SU-DHL-6 (cell line): ENCODE measurements at regions not wholly inside any gene's neighbourhood (a gene's known extent, or its start where the extent isn't known, plus 50 kb on each side); places are given as distances from the start of the nearest gene placed in this dataset.
A peak's percentile ranks its signal among the peaks of the same experiment; 100 is the strongest.

Experiments
- H2AFZ ChIP-seq: fragments of 200-600 bp; sonication (generic); 2 replicates; pipeline ENCODE4 v1.6.1; 2014; ENCODE audit warnings: low read depth, mild to moderate bottlenecking, moderate library complexity, mixed read lengths, antibody characterized with exemption, low read length; ENCODE audit not compliant: severe bottlenecking
- H3F3A ChIP-seq: fragments of 200-600 bp; shearing (Covaris generic); 2 replicates; pipeline ENCODE4 v1.6.0; 2016; ENCODE audit warnings: antibody characterized with exemption, mild to moderate bottlenecking; ENCODE audit not compliant: insufficient read depth
- H3K27ac ChIP-seq: fragments of 200-600 bp; sonication (generic); 2 replicates; pipeline ENCODE4 v1.5.1; 2016; ENCODE audit warnings: low read depth, mild to moderate bottlenecking, low read length, moderate library complexity, mixed read lengths
- H3K27me3 ChIP-seq: fragments of 200-600 bp; sonication (generic), shearing (Covaris generic); 2 replicates; pipeline ENCODE4 v1.6.0; 2014; ENCODE audit warnings: mild to moderate bottlenecking, low read length
- H3K36me3 ChIP-seq: fragments of 200-600 bp; sonication (generic); 2 replicates; pipeline ENCODE4 v1.6.1; 2014; ENCODE audit warnings: mild to moderate bottlenecking, low read length, mixed read lengths
- H3K4me2 ChIP-seq: fragments of 300-600, 200-600 bp; shearing (Covaris generic), sonication (generic); 2 replicates; pipeline ENCODE4 v1.6.0; 2014; ENCODE audit warnings: low read length, low read depth, mild to moderate bottlenecking; ENCODE audit not compliant: poor library complexity, severe bottlenecking
- H3K4me3 ChIP-seq: fragments of 200-600 bp; sonication (generic); 2 replicates; pipeline ENCODE4 v1.5.1; 2014; ENCODE audit warnings: antibody characterized with exemption, low read length, mild to moderate bottlenecking, mixed read lengths; ENCODE audit not compliant: insufficient read depth, poor library complexity, severe bottlenecking
- H3K79me2 ChIP-seq: fragments of 200-600 bp; sonication (generic); 2 replicates; pipeline ENCODE4 v1.6.1; 2014; ENCODE audit warnings: mild to moderate bottlenecking, low read length, moderate library complexity; ENCODE audit not compliant: insufficient read depth
- H3K9ac ChIP-seq: fragments of 200-600 bp; sonication (generic); 2 replicates; pipeline ENCODE4 v1.7.0; 2014; ENCODE audit warnings: mild to moderate bottlenecking, low read length
- H3K9me2 ChIP-seq: fragments of 200-600 bp; sonication (generic); replicated peaks from 2 replicates; pipeline ENCODE4 v1.6.1; 2014; ENCODE audit warnings: low read length; ENCODE audit not compliant: insufficient read depth
- H3K9me3 ChIP-seq: fragments of 200-600 bp; sonication (generic); 2 replicates; pipeline ENCODE4 v1.6.1; 2014; ENCODE audit warnings: low read length, mixed read lengths; ENCODE audit not compliant: insufficient read depth
- H4K20me1 ChIP-seq: fragments of 200-600 bp; sonication (generic); 2 replicates; pipeline ENCODE4 v1.6.1; 2014; ENCODE audit warnings: low read depth, mild to moderate bottlenecking, antibody characterized with exemption, low read length, moderate library complexity, mixed read lengths
- CTCF ChIP-seq: fragments of 200-600 bp; sonication (generic); IDR thresholded peaks from one replicate; pipeline ENCODE4 v1.5.1; 2017; ENCODE audit warnings: antibody characterized with exemption, mild to moderate bottlenecking, low read length, moderate library complexity; ENCODE audit not compliant: insufficient read depth, poor library complexity, severe bottlenecking
- EZH2phosphoT487 ChIP-seq: fragments of 200-600 bp; sonication (generic), shearing (Covaris generic); conservative IDR thresholded peaks from 2 replicates; pipeline ENCODE4 v1.6.1; 2018; ENCODE audit warnings: mild to moderate bottlenecking, antibody characterized with exemption, low read length, moderate library complexity, mixed read lengths

- Histone ChIP-seq H3K27me3 (no peaks in the 10 kb centered on the region), H2AFZ (no peak overlapping the region), H3K36me3 (no peaks in the 10 kb centered on the region), H3K9ac (no peak overlapping the region), H3K9me2 (no peaks in the 10 kb centered on the region), H3K4me3 (no peak overlapping the region), H3K4me2 (no peak overlapping the region), H3K9me3 (no peaks in the 10 kb centered on the region), H4K20me1 (no peaks in the 10 kb centered on the region), H3K27ac (no peak overlapping the region), H3F3A (no peaks in the 10 kb centered on the region), H3K79me2 (no peaks in the 10 kb centered on the region)
- TF ChIP-seq CTCF (no peak), EZH2phosphoT487 (no peak)
Observed at GRCh38 chr7:131861620-131862346, 305.4 kb upstream of the PODXL start.

GRCh38 chr7:131859147-131859821, 302.9 kb upstream of the PODXL start:
- H3K79me2 ChIP-seq = no peaks in the 10 kb centered on the region
- no peak overlapping the region for H3K9ac ChIP-seq
- H3K4me2 ChIP-seq = no peak overlapping the region
- H2AFZ ChIP-seq = no peak overlapping the region
- no peaks in the 10 kb centered on the region for H3K36me3 ChIP-seq
- no peak overlapping the region for H3K27ac ChIP-seq
- no peaks in the 10 kb centered on the region for H3F3A ChIP-seq
- TF ChIP-seq CTCF (peak; percentile 82), EZH2phosphoT487 (no peak)
- H4K20me1 ChIP-seq = no peaks in the 10 kb centered on the region
- no peaks in the 10 kb centered on the region for H3K9me2 ChIP-seq
- peaks cover 8% of the 10 kb centered on the region; the same call in 1 of the 2 replicates for H3K9me3 ChIP-seq
- no peaks in the 10 kb centered on the region for H3K27me3 ChIP-seq
- no peak overlapping the region for H3K4me3 ChIP-seq

- TF ChIP-seq CTCF = no peak
- H3K4me2 ChIP-seq = no peak overlapping the region
- H4K20me1 ChIP-seq = no peaks in the 10 kb centered on the region
- no peak overlapping the region for H3K27ac ChIP-seq
- peaks cover 15% of the 10 kb centered on the region; the same call in 1 of the 2 replicates for H3K9me3 ChIP-seq
- no peak overlapping the region for H3K9ac ChIP-seq
- H3K4me3 ChIP-seq = no peak overlapping the region
- H3K36me3 ChIP-seq = no peaks in the 10 kb centered on the region
- no peaks in the 10 kb centered on the region for H3K27me3 ChIP-seq
- no peaks in the 10 kb centered on the region for H3K79me2 ChIP-seq
- no peaks in the 10 kb centered on the region for H3F3A ChIP-seq
- no peak overlapping the region for H2AFZ ChIP-seq
- no peaks in the 10 kb centered on the region for H3K9me2 ChIP-seq
Observed at GRCh38 chr7:131858611-131859010, 302.2 kb upstream of the PODXL start.
